ENCODE measurements at regions not wholly inside any gene's neighbourhood (a gene's known extent, or its start where the extent isn't known, plus 50 kb on each side); places are given as distances from the start of the nearest gene placed in this dataset.

DNA sequence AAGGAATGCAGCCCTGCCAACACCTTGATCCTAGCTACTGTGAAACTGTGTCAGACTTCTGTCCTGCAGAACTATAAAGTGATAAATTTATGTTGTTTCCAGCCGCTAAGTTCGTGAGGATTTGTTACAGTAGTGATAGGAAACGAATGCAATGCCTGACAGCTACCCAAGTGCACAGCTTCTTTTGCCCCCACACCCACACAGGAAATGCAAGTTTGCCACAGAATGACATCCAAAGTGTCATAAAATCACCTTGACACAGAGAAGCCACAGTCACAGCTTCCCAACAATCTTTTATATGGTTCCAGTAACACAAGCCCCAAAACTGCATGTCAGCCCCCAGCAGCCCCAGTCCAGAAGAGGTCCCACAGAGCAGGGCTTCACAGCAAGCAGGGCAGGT, 216.9 kb upstream of the S100G start:
- DNase-seq (no peak), ATAC-seq (ENCODE audit: low read depth in 2 of 2) (no peak)
- no peaks in the 10 kb centered on the region for H3K4me1 Mint-ChIP-seq
- no peak overlapping the region for H3K27ac Mint-ChIP-seq
- H3K9me3 Mint-ChIP-seq: no peaks in the 10 kb centered on the region
- no peaks in the 10 kb centered on the region for H3K36me3 Mint-ChIP-seq
- no peak overlapping the region for H3K4me3 Mint-ChIP-seq
- H3K27me3 Mint-ChIP-seq: peaks cover 0 to 28% (median 3%) of the 10 kb centered on the region in 3 donors

DNA sequence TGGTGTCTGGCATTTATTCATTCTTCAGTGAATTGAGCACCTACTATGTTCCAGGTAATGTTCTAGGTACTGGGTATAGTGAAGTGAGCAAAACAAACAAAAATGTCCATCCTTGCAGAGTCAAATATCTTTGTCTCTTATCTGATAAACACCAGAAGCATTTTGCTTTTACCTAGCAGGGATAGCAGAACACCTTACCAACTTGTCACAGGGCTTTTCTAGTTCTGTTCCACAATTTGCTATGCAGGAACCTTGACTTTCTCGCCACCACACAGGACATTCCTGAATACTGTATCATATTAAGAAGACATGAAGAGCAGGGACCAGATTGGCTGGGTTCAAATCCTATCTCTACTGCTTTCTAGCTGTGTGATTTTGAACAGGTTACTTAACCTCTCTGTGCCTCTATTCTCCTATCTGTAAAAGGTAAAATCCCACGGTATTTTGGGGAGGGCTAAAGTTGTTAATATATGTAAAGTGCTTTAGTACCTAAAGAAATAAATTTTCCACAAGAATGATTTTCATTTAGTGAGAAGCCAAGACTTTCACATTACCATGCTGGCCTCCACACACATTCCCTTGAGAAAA, 214.5 kb upstream of the S100G start:
- Mint-ChIP-seq H3K27me3 (peaks cover 0 to 24% (median 3%) of the 10 kb centered on the region in 3 donors), H3K4me1 (no peaks in the 10 kb centered on the region), H3K4me3 (no peak overlapping the region), H3K9me3 (no peaks in the 10 kb centered on the region), H3K36me3 (no peaks in the 10 kb centered on the region), H3K27ac (no peak overlapping the region)
- ATAC-seq (ENCODE audit: low read depth in 2 of 2) (no peak), DNase-seq (no peak)

DNA sequence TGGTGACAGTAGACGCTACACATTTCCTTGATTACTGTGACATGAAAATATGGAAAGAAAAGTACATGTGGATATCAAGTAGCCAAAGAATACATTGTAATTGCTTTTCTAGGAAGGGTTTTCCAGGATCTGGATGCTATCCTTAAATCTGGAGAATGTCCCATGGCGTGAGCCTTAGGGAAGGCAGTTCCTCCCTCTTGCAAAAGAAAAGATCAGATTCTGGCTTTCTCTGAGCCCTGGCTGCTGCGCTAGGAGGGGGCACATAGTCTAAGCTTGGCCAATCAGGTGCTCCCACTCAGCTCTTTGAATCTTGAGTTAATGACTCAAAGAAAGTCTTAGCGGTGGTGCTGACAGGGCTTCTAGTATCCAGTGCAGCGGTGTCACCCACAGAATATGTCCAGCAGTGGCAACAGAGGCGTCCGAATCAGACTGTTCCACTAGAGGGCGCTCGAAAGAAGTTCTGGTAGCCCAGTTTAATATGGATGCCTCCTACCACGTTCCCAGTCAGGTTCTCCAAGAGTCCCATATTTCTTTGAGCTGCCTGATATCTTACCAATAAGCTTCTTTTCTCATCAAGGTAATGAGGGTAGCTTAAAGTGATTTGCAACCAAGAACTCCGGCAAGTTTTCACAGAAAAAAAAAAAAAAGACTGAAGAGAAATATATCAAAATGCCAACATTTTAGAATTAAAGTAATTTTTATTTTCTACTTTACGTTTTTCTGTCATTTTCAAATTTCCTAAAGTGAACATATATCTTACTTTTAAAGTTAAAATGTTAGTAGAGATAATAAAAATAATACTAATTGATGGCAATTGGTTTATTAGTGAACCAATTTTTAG, 213.4 kb upstream of the S100G start:
- H3K27me3 Mint-ChIP-seq: peaks cover 0 to 17% (median 8%) of the 10 kb centered on the region in 3 donors
- H3K9me3 Mint-ChIP-seq: no peaks in the 10 kb centered on the region
- DNase-seq (peak; percentile 9), ATAC-seq (ENCODE audit: low read depth in 2 of 2) (peak; percentile 52)
- no peaks in the 10 kb centered on the region for H3K4me1 Mint-ChIP-seq
- no peak overlapping the region for H3K27ac Mint-ChIP-seq
- H3K36me3 Mint-ChIP-seq: no peaks in the 10 kb centered on the region
- no peak overlapping the region for H3K4me3 Mint-ChIP-seq

DNA sequence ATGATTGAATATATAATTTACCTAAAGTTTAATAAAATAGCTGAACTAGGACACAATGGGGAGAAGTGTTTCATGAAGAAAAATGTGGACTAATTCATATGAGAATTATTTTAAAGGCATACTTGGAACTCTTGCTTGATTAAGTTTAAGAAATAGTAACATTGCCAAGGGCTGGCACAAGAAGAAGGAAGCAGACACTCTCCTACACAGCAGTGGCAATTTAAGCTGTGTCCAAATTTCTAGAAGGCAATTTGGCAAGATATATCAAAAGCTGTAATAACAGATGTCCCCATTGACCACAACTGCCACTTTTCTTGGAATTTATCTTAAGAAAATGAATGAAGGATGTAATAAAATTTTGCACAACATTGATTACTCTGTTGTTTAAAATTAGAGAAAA, 209.5 kb upstream of the S100G start:
- H3K9me3 Mint-ChIP-seq: no peaks in the 10 kb centered on the region
- DNase-seq: no peak
- ATAC-seq (ENCODE audit: low read depth in 2 of 2): no peak
- no peaks in the 10 kb centered on the region for H3K36me3 Mint-ChIP-seq
- H3K4me1 Mint-ChIP-seq: no peaks in the 10 kb centered on the region
- H3K27me3 Mint-ChIP-seq: peaks cover 0 to 5% (median 0%) of the 10 kb centered on the region in 3 donors
- H3K4me3 Mint-ChIP-seq: no peak overlapping the region
- H3K27ac Mint-ChIP-seq: no peak overlapping the region

DNA sequence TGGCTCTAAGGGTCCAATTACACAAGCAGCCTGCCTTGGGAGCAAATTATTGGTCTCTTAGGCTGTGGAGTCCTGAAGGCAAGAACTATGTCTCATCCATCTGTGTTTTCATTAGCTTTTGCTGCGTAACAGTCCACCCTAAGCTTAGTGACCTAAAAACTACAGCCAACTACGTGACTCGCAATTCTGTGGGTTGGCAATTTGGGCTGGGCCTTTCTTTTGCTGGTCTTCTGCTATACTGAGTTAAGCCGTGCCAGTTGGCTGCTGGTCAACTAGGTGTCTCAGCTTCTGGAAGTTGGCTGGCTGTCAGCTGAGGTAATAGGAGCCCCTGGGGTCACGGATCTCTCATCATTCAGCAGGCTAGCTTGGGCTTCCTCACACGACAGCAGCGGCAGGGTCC, 205.6 kb upstream of the S100G start:
- Mint-ChIP-seq H3K4me1 (no peaks in the 10 kb centered on the region), H3K27ac (peak overlapping the region in 1 of 6 donors; percentile 44), H3K36me3 (no peaks in the 10 kb centered on the region), H3K9me3 (no peaks in the 10 kb centered on the region), H3K4me3 (no peak overlapping the region), H3K27me3 (peaks cover 0 to 5% (median 0%) of the 10 kb centered on the region in 3 donors)
- DNase-seq: no peak
- no peak for ATAC-seq (ENCODE audit: low read depth in 2 of 2)

DNA sequence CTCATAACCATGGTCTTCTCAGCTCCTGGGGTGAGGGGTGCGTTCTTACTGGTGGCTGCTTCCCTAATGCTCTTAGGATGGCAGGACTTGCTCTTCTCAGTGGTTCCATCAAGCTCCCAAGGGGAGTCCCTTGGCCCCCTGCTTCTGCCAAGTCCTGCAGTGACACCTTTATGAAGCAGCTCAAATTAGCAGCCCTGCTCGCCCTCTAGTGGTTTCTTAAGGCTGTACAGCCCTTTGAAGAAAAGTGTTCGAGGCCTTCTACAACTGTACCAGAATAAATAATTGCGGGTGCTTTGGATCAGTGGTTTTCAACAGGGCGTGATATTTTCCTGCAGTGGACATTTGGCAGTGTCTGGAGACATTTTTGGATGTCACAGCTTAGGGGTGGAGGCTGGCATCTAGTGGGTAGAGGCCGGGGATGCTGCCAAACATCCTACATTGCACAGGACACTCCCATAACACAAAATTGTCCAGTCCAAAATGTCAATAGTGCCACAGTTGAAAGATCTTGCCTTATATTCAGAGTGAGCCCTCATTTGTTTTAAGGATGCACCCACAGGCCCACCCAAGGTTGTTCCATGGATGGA, 204.7 kb upstream of the S100G start:
- no peaks in the 10 kb centered on the region for H3K9me3 Mint-ChIP-seq
- H3K27ac Mint-ChIP-seq: no peak overlapping the region
- no peaks in the 10 kb centered on the region for H3K36me3 Mint-ChIP-seq
- no peaks in the 10 kb centered on the region for H3K4me1 Mint-ChIP-seq
- H3K4me3 Mint-ChIP-seq: no peak overlapping the region
- peaks cover 0 to 8% (median 5%) of the 10 kb centered on the region in 3 donors for H3K27me3 Mint-ChIP-seq
- ATAC-seq (ENCODE audit: low read depth in 2 of 2) (peak; percentile 51 to 56), DNase-seq (peak; percentile 29)

DNA sequence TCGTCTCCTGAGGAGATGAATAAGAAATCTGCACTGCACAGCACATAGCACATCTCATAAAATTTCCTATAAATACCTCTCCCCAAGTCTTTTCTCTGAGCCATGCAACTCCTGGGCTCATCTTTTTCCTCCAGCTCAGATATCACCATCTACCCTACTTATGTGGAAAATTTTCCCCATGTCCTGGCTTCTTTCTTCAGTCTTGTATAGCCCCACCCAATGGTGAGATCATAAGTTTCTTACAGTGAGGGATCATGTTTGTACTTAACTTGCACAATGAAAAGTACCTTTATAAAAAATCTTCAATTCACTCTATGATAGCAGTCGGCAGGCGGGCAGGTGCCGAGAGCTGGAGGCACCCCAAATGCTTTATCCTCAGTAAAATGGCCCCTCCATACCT, 198.6 kb upstream of the S100G start:
- peaks cover 0 to 39% (median 5%) of the 10 kb centered on the region in 3 donors for H3K27me3 Mint-ChIP-seq
- H3K4me3 Mint-ChIP-seq: no peak overlapping the region
- H3K27ac Mint-ChIP-seq: no peak overlapping the region
- H3K9me3 Mint-ChIP-seq: peaks cover 0 to 3% (median 0%) of the 10 kb centered on the region in 7 donors
- no peaks in the 10 kb centered on the region for H3K36me3 Mint-ChIP-seq
- DNase-seq (no peak), ATAC-seq (ENCODE audit: low read depth in 2 of 2) (no peak)
- H3K4me1 Mint-ChIP-seq: no peaks in the 10 kb centered on the region

DNA sequence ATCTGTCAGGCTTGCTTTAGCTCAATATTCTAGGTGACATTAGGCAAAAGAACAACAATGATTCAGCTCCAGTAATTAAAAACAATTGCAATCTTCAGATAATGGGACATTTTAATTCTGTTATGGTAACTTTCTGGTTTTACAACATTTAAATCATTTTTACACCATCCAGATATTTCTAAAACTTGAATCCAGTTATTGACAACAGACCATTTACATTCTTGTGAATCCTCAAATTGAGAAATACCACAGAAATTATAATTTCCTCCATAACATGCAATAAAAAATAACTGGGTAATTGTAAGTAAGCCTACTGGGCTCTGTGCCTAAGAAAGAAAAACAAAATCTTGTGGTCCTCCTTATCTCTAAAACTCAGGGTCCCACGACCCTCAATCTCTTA, 195.0 kb upstream of the S100G start:
- H3K9me3 Mint-ChIP-seq: peaks cover 0 to 3% (median 0%) of the 10 kb centered on the region in 7 donors
- H3K4me1 Mint-ChIP-seq: no peaks in the 10 kb centered on the region
- no peak overlapping the region for H3K27ac Mint-ChIP-seq
- ATAC-seq (ENCODE audit: low read depth in 2 of 2) (no peak), DNase-seq (no peak)
- peaks cover 0 to 50% (median 11%) of the 10 kb centered on the region in 3 donors for H3K27me3 Mint-ChIP-seq
- H3K4me3 Mint-ChIP-seq: no peak overlapping the region
- no peaks in the 10 kb centered on the region for H3K36me3 Mint-ChIP-seq

DNA sequence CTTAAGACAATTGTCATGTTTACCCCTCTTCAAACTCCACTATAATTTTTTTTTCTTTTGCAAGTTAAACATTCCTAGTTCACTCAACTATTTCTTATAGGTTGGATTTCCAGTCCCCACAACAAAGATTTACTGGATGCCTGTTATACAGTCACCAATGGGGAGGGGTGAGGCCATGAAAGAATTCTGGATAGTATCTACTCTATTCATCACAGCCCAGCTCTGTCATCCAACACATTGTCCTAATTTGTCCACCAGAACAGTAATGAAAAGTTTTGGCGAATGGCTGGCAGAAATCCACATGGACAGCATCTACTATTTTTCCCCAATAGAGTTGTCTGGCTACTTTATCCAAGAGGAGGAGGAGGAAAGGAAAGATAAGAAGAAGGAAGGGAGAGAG, 192.7 kb upstream of the S100G start:
- Mint-ChIP-seq H3K4me1 (no peaks in the 10 kb centered on the region), H3K4me3 (no peak overlapping the region), H3K27me3 (peaks cover 0 to 45% (median 17%) of the 10 kb centered on the region in 3 donors), H3K36me3 (no peaks in the 10 kb centered on the region), H3K27ac (no peak overlapping the region), H3K9me3 (peaks cover 0 to 3% (median 0%) of the 10 kb centered on the region in 7 donors)
- no peak for ATAC-seq (ENCODE audit: low read depth in 2 of 2)
- no peak for DNase-seq

DNA sequence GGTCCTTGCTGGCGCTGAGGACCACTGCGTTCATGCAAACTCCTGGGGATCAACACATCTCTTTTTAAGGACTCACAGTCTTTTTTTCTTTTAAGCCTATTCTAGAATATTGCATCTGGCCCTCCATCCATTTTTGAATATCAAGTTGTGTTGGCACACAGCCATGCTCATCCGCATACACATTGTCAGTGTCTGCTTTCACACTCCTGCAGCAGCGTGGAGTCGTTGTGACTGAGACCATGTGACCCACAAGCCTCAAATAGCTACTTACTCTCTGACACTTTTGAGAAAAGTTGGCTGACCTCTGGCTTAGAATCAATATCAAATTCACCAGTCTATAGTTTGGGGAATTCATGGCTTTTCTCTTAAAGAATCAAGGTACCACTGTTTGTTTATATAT, 191.8 kb upstream of the S100G start:
- Mint-ChIP-seq H3K9me3 (peaks cover 0 to 1% (median 0%) of the 10 kb centered on the region in 7 donors), H3K27me3 (peaks cover 0 to 40% (median 17%) of the 10 kb centered on the region in 3 donors), H3K4me1 (no peaks in the 10 kb centered on the region), H3K4me3 (no peak overlapping the region), H3K27ac (peak overlapping the region in 1 of 6 donors; percentile 65), H3K36me3 (no peaks in the 10 kb centered on the region)
- ATAC-seq (ENCODE audit: low read depth in 2 of 2) (no peak), DNase-seq (no peak)

DNA sequence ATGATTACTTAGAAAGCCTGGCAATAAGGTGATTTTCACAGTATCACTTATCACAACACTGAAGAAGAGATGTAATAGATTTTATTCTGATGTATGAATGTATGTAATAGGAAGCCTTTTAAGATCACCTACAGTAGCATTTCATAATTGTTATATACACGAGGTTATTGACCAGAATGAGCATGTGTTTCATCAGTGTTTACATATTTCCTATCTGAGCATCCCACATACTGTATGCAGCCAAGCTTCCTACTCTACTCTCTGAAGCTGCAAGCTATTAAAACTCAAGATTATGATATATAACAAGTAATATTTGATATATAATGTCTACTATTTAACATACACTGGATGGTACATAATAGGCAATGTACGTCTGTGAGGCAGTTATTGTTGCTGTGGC, 190.9 kb upstream of the S100G start:
- Mint-ChIP-seq H3K36me3 (no peaks in the 10 kb centered on the region), H3K27me3 (peaks cover 0 to 35% (median 13%) of the 10 kb centered on the region in 3 donors), H3K4me1 (no peaks in the 10 kb centered on the region), H3K27ac (no peak overlapping the region), H3K4me3 (no peak overlapping the region), H3K9me3 (peaks cover 0 to 1% (median 0%) of the 10 kb centered on the region in 7 donors)
- DNase-seq (no peak), ATAC-seq (ENCODE audit: low read depth in 2 of 2) (no peak)

DNA sequence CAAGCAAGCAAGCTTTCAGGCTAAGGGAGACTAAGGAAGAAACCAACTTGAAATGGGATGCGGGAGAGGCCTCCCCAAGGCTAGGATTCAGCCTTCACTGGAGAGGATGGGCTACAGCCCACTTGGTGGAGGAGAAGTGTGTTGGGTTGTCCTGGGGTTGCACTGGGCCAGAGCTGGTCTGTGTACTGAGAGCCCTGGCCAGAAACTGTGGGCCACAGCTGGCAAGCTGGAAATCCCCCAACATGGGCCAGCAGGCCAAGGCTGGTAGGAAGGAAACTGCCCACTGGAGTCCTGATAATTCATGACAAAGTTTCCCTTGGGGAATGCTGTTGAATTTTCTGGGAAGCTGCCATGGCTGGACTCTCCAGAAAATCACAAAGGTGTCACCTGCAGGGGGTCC, 188.0 kb upstream of the S100G start:
- ATAC-seq (ENCODE audit: low read depth in 2 of 2) (no peak), DNase-seq (no peak)
- Mint-ChIP-seq H3K9me3 (peaks cover 0 to 1% (median 0%) of the 10 kb centered on the region in 7 donors), H3K4me1 (no peaks in the 10 kb centered on the region), H3K4me3 (no peak overlapping the region), H3K36me3 (no peaks in the 10 kb centered on the region), H3K27me3 (peaks cover 0 to 31% (median 12%) of the 10 kb centered on the region in 3 donors), H3K27ac (no peak overlapping the region)

DNA sequence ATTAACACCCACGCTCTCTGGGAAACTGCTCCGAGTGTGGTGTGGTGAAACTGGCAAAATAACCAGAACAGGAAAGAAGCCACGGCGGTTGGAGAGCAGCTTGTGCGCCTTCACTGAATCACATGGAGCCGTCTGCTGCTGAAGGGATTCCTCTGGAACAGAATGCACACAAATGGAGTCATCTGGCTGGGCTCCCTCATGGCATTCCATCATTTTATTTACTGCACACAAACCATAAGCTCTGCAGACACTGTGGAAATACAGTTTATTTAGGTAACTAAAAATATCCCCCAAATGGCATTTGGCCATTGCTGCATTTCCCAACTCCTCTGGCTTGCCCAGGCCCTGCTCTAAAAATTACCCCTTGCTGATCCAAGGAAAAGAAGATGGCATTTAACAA, 187.0 kb upstream of the S100G start:
- Mint-ChIP-seq H3K36me3 (no peaks in the 10 kb centered on the region), H3K4me3 (no peak overlapping the region), H3K27me3 (peaks cover 0 to 27% (median 12%) of the 10 kb centered on the region in 3 donors), H3K9me3 (peaks cover 0 to 1% (median 0%) of the 10 kb centered on the region in 7 donors), H3K4me1 (no peaks in the 10 kb centered on the region), H3K27ac (no peak overlapping the region)
- no peak for DNase-seq
- no peak for ATAC-seq (ENCODE audit: low read depth in 2 of 2)

DNA sequence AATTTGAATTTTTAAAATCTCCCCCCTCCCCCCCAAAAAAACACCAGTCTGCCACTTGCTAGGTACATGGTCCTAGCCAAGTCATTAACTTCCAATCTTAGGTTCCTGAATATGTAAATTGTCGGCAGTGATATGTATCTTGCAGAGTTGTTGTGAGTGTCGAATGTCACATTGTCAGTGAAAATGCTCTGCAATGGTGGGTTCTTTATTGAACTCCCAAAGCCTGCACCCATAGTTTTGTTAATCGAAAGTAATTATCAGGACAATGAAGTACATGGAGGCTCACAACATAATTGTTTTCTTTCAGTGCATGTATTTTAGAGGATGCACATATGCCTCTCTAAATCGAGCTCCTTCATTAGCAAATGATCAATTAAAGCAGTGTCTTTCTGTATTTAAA, 185.6 kb upstream of the S100G start:
- H3K4me1 Mint-ChIP-seq: no peaks in the 10 kb centered on the region
- H3K27me3 Mint-ChIP-seq: peaks cover 0 to 28% (median 12%) of the 10 kb centered on the region in 3 donors
- ATAC-seq (ENCODE audit: low read depth in 2 of 2) (no peak), DNase-seq (no peak)
- no peaks in the 10 kb centered on the region for H3K9me3 Mint-ChIP-seq
- H3K27ac Mint-ChIP-seq: no peak overlapping the region
- no peak overlapping the region for H3K4me3 Mint-ChIP-seq
- H3K36me3 Mint-ChIP-seq: no peaks in the 10 kb centered on the region
